SK-N-SH (cell line): ENCODE measurements at regions not wholly inside any gene's neighbourhood (a gene's known extent, or its start where the extent isn't known, plus 50 kb on each side); places are given as distances from the start of the nearest gene placed in this dataset.

Experiments
- CTCF ChIA-PET: fragments of 300-600, 350-600 bp; formaldehyde crosslinking; extraction: SDS; loops from one replicate; lab custom pipeline; 2021; lab: Yijun Ruan, JAX
- POLR2A ChIA-PET: fragments of 350-600 bp; sonication (Branson Sonifier 250); formaldehyde crosslinking; extraction: SDS; loops from one replicate; lab custom pipeline; 2020; ENCODE audit warnings: antibody characterized with exemption, inconsistent platforms; lab: Yijun Ruan, JAX
- DNase-seq: peaks from one replicate; pipeline ENCODE4 v3.0.0; 2012
- H2AFZ ChIP-seq: fragments of 200-600 bp; sonication (generic); 2 replicates; pipeline ENCODE4 v1.8.1; 2016; ENCODE audit warnings: antibody characterized with exemption, mild to moderate bottlenecking, low read depth
- H3F3A ChIP-seq: fragments of 200-600 bp; sonication (generic); replicated peaks from 2 replicates; pipeline ENCODE3; 2016; ENCODE audit warnings: antibody characterized with exemption, mild to moderate bottlenecking; ENCODE audit not compliant: insufficient read depth
- H3K27ac ChIP-seq, 2 experiments: fragments of 200-500 bp in 1 of 2; fragments of 200-600 bp in 1 of 2; sonication (Bioruptor generic) in 1 of 2; sonication (generic), shearing (Covaris generic) in 1 of 2; 2 replicates each; pipeline versions ENCODE4 v1.5.1 to v1.6.1; 2014 to 2016; ENCODE audit warnings: low read depth in 2 of 2, inconsistent platforms in 1 of 2, low read length in 1 of 2, mild to moderate bottlenecking in 1 of 2, mixed read lengths in 1 of 2
- H3K27me3 ChIP-seq: fragments of 200-600 bp; sonication (generic), shearing (Covaris generic); 2 replicates; pipeline ENCODE4 v1.6.1; 2016; ENCODE audit warnings: mixed run types; ENCODE audit not compliant: insufficient read depth
- H3K36me3 ChIP-seq, 2 experiments: fragments of 200-500 bp in 1 of 2; fragments of 200-600 bp in 1 of 2; sonication (Bioruptor generic) in 1 of 2; sonication (generic) in 1 of 2; replicated peaks in 1 of 2; 2 replicates each; pipeline versions ENCODE3 to v1.5.1; 2014 to 2016; ENCODE audit warnings: low read length in 1 of 2, mild to moderate bottlenecking in 1 of 2; ENCODE audit not compliant: insufficient read depth in 2 of 2, control insufficient read depth in 1 of 2
- H3K4me1 ChIP-seq, 2 experiments: fragments of 200-500 bp in 1 of 2; fragments of 200-600 bp in 1 of 2; sonication (Bioruptor generic) in 1 of 2; sonication (generic), shearing (Covaris generic) in 1 of 2; 2 replicates each; pipeline versions ENCODE4 v1.5.1 to v1.6.1; 2014 to 2016; ENCODE audit warnings: low read depth in 1 of 2, low read length in 1 of 2, mixed run types in 1 of 2; ENCODE audit not compliant: insufficient read depth in 2 of 2, control insufficient read depth in 1 of 2
- H3K4me2 ChIP-seq: fragments of 200-600 bp; sonication (generic), shearing (Covaris generic); 2 replicates; pipeline ENCODE4 v1.6.1; 2017; ENCODE audit warnings: mixed run types
- H3K4me3 ChIP-seq, 2 experiments: fragments of 200-500 bp in 1 of 2; fragments of 200-600 bp in 1 of 2; sonication (Bioruptor generic) in 1 of 2; sonication (generic), shearing (Covaris generic) in 1 of 2; 2 replicates each; pipeline versions ENCODE4 v1.5.1 to v1.8.1; 2014 to 2016; ENCODE audit warnings: low read depth in 2 of 2, inconsistent platforms in 1 of 2, low read length in 1 of 2, mild to moderate bottlenecking in 1 of 2, mixed read lengths in 1 of 2, moderate library complexity in 1 of 2
- H3K79me2 ChIP-seq: fragments of 200-600 bp; sonication (generic); 2 replicates; pipeline ENCODE4 v1.8.1; 2017; ENCODE audit warnings: mild to moderate bottlenecking; ENCODE audit not compliant: insufficient read depth
- H3K9ac ChIP-seq: fragments of 200-600 bp; sonication (generic); 2 replicates; pipeline ENCODE4 v1.6.1; 2017; ENCODE audit warnings: mixed run types
- H3K9me2 ChIP-seq: fragments of 200-600 bp; sonication (generic); 2 replicates; pipeline ENCODE4 v1.6.1; 2017; ENCODE audit warnings: mixed run types
- H3K9me3 ChIP-seq: fragments of 200-600 bp; sonication (generic); 2 replicates; pipeline ENCODE4 v1.6.1; 2017; ENCODE audit warnings: mixed run types, mild to moderate bottlenecking, moderate library complexity
- H4K20me1 ChIP-seq: fragments of 200-600 bp; sonication (generic); 2 replicates; pipeline ENCODE4 v1.6.1; 2017; ENCODE audit warnings: mild to moderate bottlenecking, mixed run types; ENCODE audit not compliant: insufficient read depth
- ELF1 ChIP-seq: IDR thresholded peaks from 2 replicates; pipeline ENCODE4 v1.4.0; 2012
- EP300 ChIP-seq, 2 experiments: IDR thresholded peaks; 2 replicates each; pipeline versions ENCODE4 v1.4.0 to v1.6.1; 2012; ENCODE audit warnings: borderline replicate concordance in 1 of 2, low read depth in 1 of 2, low read length in 1 of 2
- EZH2phosphoT487 ChIP-seq: fragments of 200-600 bp; sonication (generic); IDR thresholded peaks from 2 replicates; pipeline ENCODE4 v1.6.1; 2017; ENCODE audit warnings: low read depth, mixed run types, mild to moderate bottlenecking, antibody characterized with exemption, moderate library complexity, borderline replicate concordance
- FOSL2 ChIP-seq: IDR thresholded peaks from 2 replicates; pipeline ENCODE4 v1.4.0; 2012; ENCODE audit warnings: low read depth, mild to moderate bottlenecking, moderate library complexity, borderline replicate concordance
- FOXM1 ChIP-seq: IDR thresholded peaks from 2 replicates; pipeline ENCODE4 v1.4.0; 2012; ENCODE audit warnings: low read depth, mild to moderate bottlenecking
- GATA2 ChIP-seq: sonication (generic); formaldehyde crosslinking; IDR thresholded peaks from 2 replicates; pipeline ENCODE4 v1.5.0; 2020; ENCODE audit warnings: mild to moderate bottlenecking, missing genetic modification reagents
- JUND ChIP-seq: IDR thresholded peaks from 2 replicates; pipeline ENCODE4 v1.4.0; 2012
- MEF2A ChIP-seq: IDR thresholded peaks from 2 replicates; pipeline ENCODE4 v1.4.0; 2012; ENCODE audit warnings: low read depth, borderline replicate concordance
- MXI1 ChIP-seq: IDR thresholded peaks from 2 replicates; pipeline ENCODE4 v1.6.1; 2012; ENCODE audit warnings: mild to moderate bottlenecking, low read depth, low read length, improper control_type of control experiment
- RAD21 ChIP-seq: IDR thresholded peaks from 2 replicates; pipeline ENCODE4 v1.6.1; 2012; ENCODE audit warnings: mild to moderate bottlenecking, low read length
- RCOR1 ChIP-seq: fragments of 150-350 bp; IDR thresholded peaks from 2 replicates; pipeline ENCODE4 v1.6.1; 2017; ENCODE audit warnings: antibody characterized with exemption, low read length
- RFX5 ChIP-seq: IDR thresholded peaks from 2 replicates; pipeline ENCODE4 v1.6.1; 2012; ENCODE audit warnings: mild to moderate bottlenecking, improper control_type of control experiment, low read length
- TAF1 ChIP-seq: IDR thresholded peaks from 2 replicates; pipeline ENCODE4 v1.6.1; 2012; ENCODE audit warnings: low read depth, mild to moderate bottlenecking, low read length, moderate library complexity, borderline replicate concordance
- YY1 ChIP-seq: IDR thresholded peaks from 2 replicates; pipeline ENCODE4 v1.4.0; 2012; ENCODE audit warnings: low read depth, mild to moderate bottlenecking
- WGBS: methylation state at CpG from one replicate; pipeline ENCODE4 v1.1.6; 2017; ENCODE audit warnings: low lambda C conversion rate; 5-methylcytosine and 5-hydroxymethylcytosine counted together
- TF ChIP-seq, protein P1 (sequence below): IDR thresholded peaks from 2 replicates; pipeline ENCODE4; 2012

DNA sequence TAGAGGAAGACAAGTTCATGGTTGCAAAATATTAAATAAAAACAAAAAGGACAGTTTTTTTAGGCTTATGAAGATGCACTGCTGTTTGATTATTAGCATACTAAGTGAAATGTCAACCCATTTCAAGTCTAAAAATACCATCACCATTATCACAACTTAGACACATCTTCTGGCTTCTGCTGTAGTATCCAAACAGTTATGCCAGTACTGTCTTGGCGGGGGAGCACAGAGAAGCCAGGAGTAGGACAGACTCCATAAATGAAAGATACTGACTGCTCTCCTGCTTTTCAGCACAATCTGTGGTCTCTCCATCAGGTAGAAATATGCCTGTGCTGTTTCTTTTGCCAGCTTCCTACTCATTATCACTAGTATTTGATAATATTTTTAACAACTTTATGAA lies 179.2 kb upstream of the DSEL start:
- Histone ChIP-seq H3K4me3 (no peak overlapping the region), H4K20me1 (no peaks in the 10 kb centered on the region), H2AFZ (no peak overlapping the region), H3K4me1 (peaks cover 0 to 4% of the 10 kb centered on the region in 2 experiments; a peak in 1 of 4 replicates), H3K36me3 (no peaks in the 10 kb centered on the region), H3K79me2 (no peaks in the 10 kb centered on the region), H3K27me3 (no peaks in the 10 kb centered on the region), H3K4me2 (no peak overlapping the region), H3K27ac (no peak overlapping the region), H3F3A (no peaks in the 10 kb centered on the region), H3K9me3 (no peaks in the 10 kb centered on the region), H3K9me2 (no peaks in the 10 kb centered on the region), H3K9ac (no peak overlapping the region)
- ChIA-PET CTCF (no interaction called here), POLR2A (no interaction called here)
- WGBS = 67% methylated on average over 1 of the region's 1 CpG
- DNase-seq = no peak
- TF ChIP-seq FOXM1 (no peak), MXI1 (no peak), RAD21 (no peak), MEF2A (no peak), EP300 (IDR thresholded peaks at IDR 0.05; ENCODE audit: borderline replicate concordance in 1 of 2, low read depth in 1 of 2, low read length in 1 of 2) (no peak), EZH2phosphoT487 (no peak), JUND (no peak)
- TF ChIP-seq, protein P1, sequence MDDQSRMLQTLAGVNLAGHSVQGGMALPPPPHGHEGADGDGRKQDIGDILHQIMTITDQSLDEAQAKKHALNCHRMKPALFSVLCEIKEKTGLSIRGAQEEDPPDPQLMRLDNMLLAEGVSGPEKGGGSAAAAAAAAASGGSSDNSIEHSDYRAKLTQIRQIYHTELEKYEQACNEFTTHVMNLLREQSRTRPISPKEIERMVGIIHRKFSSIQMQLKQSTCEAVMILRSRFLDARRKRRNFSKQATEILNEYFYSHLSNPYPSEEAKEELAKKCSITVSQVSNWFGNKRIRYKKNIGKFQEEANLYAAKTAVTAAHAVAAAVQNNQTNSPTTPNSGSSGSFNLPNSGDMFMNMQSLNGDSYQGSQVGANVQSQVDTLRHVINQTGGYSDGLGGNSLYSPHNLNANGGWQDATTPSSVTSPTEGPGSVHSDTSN = no peak

DNA sequence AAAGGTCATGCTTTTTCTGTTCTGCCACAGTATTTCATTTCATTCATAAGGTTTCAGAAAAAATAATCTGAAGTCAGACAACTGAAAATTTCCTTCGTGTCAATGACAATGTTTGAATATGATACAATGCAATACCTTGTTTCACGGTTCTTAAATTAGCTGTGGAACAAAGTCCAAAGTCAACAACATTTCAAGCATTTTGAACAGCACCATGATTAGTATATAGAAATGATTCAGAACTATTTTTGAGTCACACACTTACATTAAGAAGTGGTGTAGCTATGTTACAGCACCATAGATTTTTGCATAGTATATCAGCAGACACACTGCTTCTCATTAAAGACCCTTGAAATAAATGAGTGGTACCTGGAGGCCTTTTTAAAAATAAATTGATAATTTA lies 178.3 kb upstream of the DSEL start:
- Histone ChIP-seq H3K79me2 (no peaks in the 10 kb centered on the region), H3K4me3 (no peak overlapping the region), H3K36me3 (no peaks in the 10 kb centered on the region), H3K27me3 (no peaks in the 10 kb centered on the region), H3K4me1 (peaks cover 0 to 4% of the 10 kb centered on the region in 2 experiments; a peak in 1 of 4 replicates), H3K9ac (no peak overlapping the region), H3K27ac (no peak overlapping the region), H3K9me3 (peaks cover 6% of the 10 kb centered on the region; the same call in 1 of the 2 replicates), H3F3A (no peaks in the 10 kb centered on the region), H4K20me1 (no peaks in the 10 kb centered on the region), H2AFZ (0 out of 2 replicates have a peak overlapping the region, but pooled peaks have one; percentile 31), H3K9me2 (no peaks in the 10 kb centered on the region), H3K4me2 (no peak overlapping the region)
- 86% methylated on average over 2 of the region's 2 CpGs for WGBS
- CTCF ChIA-PET = no interaction called here
- DNase-seq = no peak
- no peak for TF ChIP-seq RFX5
- TF ChIP-seq RCOR1 = no peak
- no peak for TF ChIP-seq GATA2 (CRISPR knock-in tag)
- no peak for TF ChIP-seq EZH2phosphoT487
- TF ChIP-seq TAF1 = no peak
- TF ChIP-seq MXI1 = no peak
- no peak for TF ChIP-seq ELF1
- no peak for TF ChIP-seq YY1
- TF ChIP-seq FOSL2 = no peak
- POLR2A ChIA-PET = no interaction called here
